Ureter (tissue), 1 donor: ENCODE measurements at regions not wholly inside any gene's neighbourhood (a gene's known extent, or its start where the extent isn't known, plus 50 kb on each side); places are given as distances from the start of the nearest gene placed in this dataset.

Source experiments
- DNase-seq: peaks from one replicate; pipeline ENCODE4 v3.0.0-alpha.2; 2020; ENCODE audit warnings: low spot score
- donor health status: DM: yes; HTN: yes; CAD: no.

GRCh38 chr10:3016016-3016415 is 51.3 kb upstream of the PFKP start:
- DNase-seq, result no peak

- DNase-seq, result no peak
Observed at GRCh38 chr10:3014968-3015367, 52.4 kb upstream of the PFKP start.

- DNase-seq, result no peak
Observed at GRCh38 chr10:3012223-3012622, 55.1 kb upstream of the PFKP start.

- DNase-seq, result no peak
Observed at GRCh38 chr10:3010816-3011460, 56.4 kb upstream of the PFKP start.

GRCh38 chr10:3010334-3010733 is 57.0 kb upstream of the PFKP start:
- no peak for DNase-seq

GRCh38 chr10:3009341-3009740 is 58.0 kb upstream of the PFKP start:
- no peak for DNase-seq

GRCh38 chr10:3008518-3009195 is 58.7 kb upstream of the PFKP start:
- no peak for DNase-seq

GRCh38 chr10:3006607-3007006 is 60.7 kb upstream of the PFKP start:
- DNase-seq, result no peak

- DNase-seq, result no peak
Observed at GRCh38 chr10:3006093-3006492, 61.3 kb upstream of the PFKP start.

GRCh38 chr10:3002304-3002703 is 65.0 kb upstream of the PFKP start:
- no peak for DNase-seq

GRCh38 chr10:3000048-3000447 is 67.3 kb upstream of the PFKP start:
- no peak for DNase-seq

GRCh38 chr10:2994221-2994961 is 73.0 kb upstream of the PFKP start:
- DNase-seq, result no peak

GRCh38 chr10:2993636-2994035 is 73.7 kb upstream of the PFKP start:
- no peak for DNase-seq

GRCh38 chr10:2992401-2993198 is 74.7 kb upstream of the PFKP start:
- no peak for DNase-seq

- DNase-seq, result no peak
Observed at GRCh38 chr10:2990764-2991163, 76.6 kb upstream of the PFKP start.

GRCh38 chr10:2989292-2989947 is 77.9 kb upstream of the PFKP start:
- no peak for DNase-seq

- no peak for DNase-seq
Observed at GRCh38 chr10:2987185-2987768, 80.1 kb upstream of the PFKP start.

- DNase-seq, result peak; percentile 74
Observed at GRCh38 chr10:2986391-2986801, 81.0 kb upstream of the PFKP start.

GRCh38 chr10:2985729-2986232 is 81.6 kb upstream of the PFKP start:
- DNase-seq, result peak; percentile 69

- DNase-seq, result no peak
Observed at GRCh38 chr10:2984682-2985081, 82.7 kb upstream of the PFKP start.

GRCh38 chr10:2982146-2982545 is 85.2 kb upstream of the PFKP start:
- no peak for DNase-seq
